ENCODE measurements at regions not wholly inside any gene's neighbourhood (a gene's known extent, or its start where the extent isn't known, plus 50 kb on each side); places are given as distances from the start of the nearest gene placed in this dataset.

- CTCF ChIA-PET, result no interaction called here
- intact Hi-C loops (cut with micrococcal nuclease; ENCODE audit: unreplicated experiment), result no loop called here
- no TSS peak for BruUV-seq (replicated peaks)
- Histone ChIP-seq H3F3A (ENCODE audit: insufficient read depth, low read depth) (no peaks in the 10 kb centered on the region), H3K9me3 (ENCODE audit: insufficient read depth, low read depth) (no peaks in the 10 kb centered on the region), H4K20me1 (ENCODE audit: insufficient read depth) (no peaks in the 10 kb centered on the region), H3K4me2 (no peak overlapping the region), H3K36me3 (ENCODE audit: low read depth) (no peaks in the 10 kb centered on the region), H3K79me2 (ENCODE audit: low read depth) (no peaks in the 10 kb centered on the region), H3K4me1 (replicated peaks; ENCODE audit: insufficient read depth) (no peaks in the 10 kb centered on the region), H2AFZ (no peak overlapping the region), H3K27me3 (ENCODE audit: insufficient read depth, low read depth) (no peaks in the 10 kb centered on the region), H3K9me2 (ENCODE audit: insufficient read depth) (no peaks in the 10 kb centered on the region), H3K27ac (no peak overlapping the region), H3K4me3 (no peak overlapping the region)
- POLR2A ChIA-PET (ENCODE audit: unreplicated experiment), result no interaction called here
- DNase-seq, result no peak
- TF ChIP-seq CTCF (conservative IDR thresholded peaks at IDR 0.05) (no peak), EZH2 (IDR thresholded peaks at IDR 0.05; ENCODE audit: low read depth) (no peak)
Measured at GRCh38 chr3:35394905-35395304, 244.4 kb upstream of the ARPP21 start.

GRCh38 chr3:35401671-35402070 lies 237.7 kb upstream of the ARPP21 start:
- Histone ChIP-seq H3K79me2 (ENCODE audit: low read depth) (no peaks in the 10 kb centered on the region), H3K4me1 (replicated peaks; ENCODE audit: insufficient read depth) (no peaks in the 10 kb centered on the region), H3K9me3 (ENCODE audit: insufficient read depth, low read depth) (no peaks in the 10 kb centered on the region), H4K20me1 (ENCODE audit: insufficient read depth) (no peaks in the 10 kb centered on the region), H3K4me3 (no peak overlapping the region), H3K4me2 (no peak overlapping the region), H2AFZ (no peak overlapping the region), H3F3A (ENCODE audit: insufficient read depth, low read depth) (no peaks in the 10 kb centered on the region), H3K27me3 (ENCODE audit: insufficient read depth, low read depth) (no peaks in the 10 kb centered on the region), H3K36me3 (ENCODE audit: low read depth) (no peaks in the 10 kb centered on the region), H3K9me2 (ENCODE audit: insufficient read depth) (no peaks in the 10 kb centered on the region), H3K27ac (no peak overlapping the region)
- intact Hi-C loops (cut with micrococcal nuclease; ENCODE audit: unreplicated experiment), result no loop called here
- TF ChIP-seq EZH2 (IDR thresholded peaks at IDR 0.05; ENCODE audit: low read depth), result no peak
- TF ChIP-seq CTCF (conservative IDR thresholded peaks at IDR 0.05), result no peak
- DNase-seq, result no peak
- POLR2A ChIA-PET (ENCODE audit: unreplicated experiment), result no interaction called here
- BruUV-seq (replicated peaks), result no TSS peak
- CTCF ChIA-PET, result no interaction called here

GRCh38 chr3:35404571-35404970 lies 234.8 kb upstream of the ARPP21 start:
- Histone ChIP-seq H3K4me1 (replicated peaks; ENCODE audit: insufficient read depth) (no peaks in the 10 kb centered on the region), H3K27ac (no peak overlapping the region), H2AFZ (no peak overlapping the region), H3K79me2 (ENCODE audit: low read depth) (no peaks in the 10 kb centered on the region), H3K9me3 (ENCODE audit: insufficient read depth, low read depth) (no peaks in the 10 kb centered on the region), H3K4me3 (no peak overlapping the region), H3K27me3 (ENCODE audit: insufficient read depth, low read depth) (no peaks in the 10 kb centered on the region), H3F3A (ENCODE audit: insufficient read depth, low read depth) (no peaks in the 10 kb centered on the region), H3K4me2 (no peak overlapping the region), H4K20me1 (ENCODE audit: insufficient read depth) (no peaks in the 10 kb centered on the region), H3K36me3 (ENCODE audit: low read depth) (no peaks in the 10 kb centered on the region), H3K9me2 (ENCODE audit: insufficient read depth) (no peaks in the 10 kb centered on the region)
- TF ChIP-seq EZH2 (IDR thresholded peaks at IDR 0.05; ENCODE audit: low read depth) (no peak), CTCF (conservative IDR thresholded peaks at IDR 0.05) (no peak)
- no TSS peak for BruUV-seq (replicated peaks)
- CTCF ChIA-PET, result no interaction called here
- intact Hi-C loops (cut with micrococcal nuclease; ENCODE audit: unreplicated experiment), result no loop called here
- DNase-seq, result no peak
- POLR2A ChIA-PET (ENCODE audit: unreplicated experiment), result no interaction called here
